K562 (cell line): ENCODE measurements at regions not wholly inside any gene's neighbourhood (a gene's known extent, or its start where the extent isn't known, plus 50 kb on each side); places are given as distances from the start of the nearest gene placed in this dataset.

ENCODE experiments used
- ATAC-seq: fragments of 200-7000 bp; cut with Tn5 transposase; 3 replicates; pipeline ENCODE4 v1.9.1; 2020; ENCODE audit warnings: moderate library complexity
- BruUV-seq: library from RNA; stranded (reverse); fragments of 400-500 nt; replicated peaks from 2 replicates; lab custom pipeline; 2021; lab: Mats Ljungman, UMichigan
- CTCF ChIA-PET: fragments of 300-600 bp; formaldehyde crosslinking; extraction: SDS; loops from one replicate; lab custom pipeline; 2021; ENCODE audit warnings: low intra/inter-chr PET ratio; lab: Yijun Ruan, JAX
- POLR2A ChIA-PET: fragments of 300-600, 350-650 bp; sonication (Branson Sonifier 250); formaldehyde crosslinking; extraction: SDS; loops from one replicate; lab custom pipeline; 2021; ENCODE audit warnings: antibody characterized with exemption, inconsistent platforms; lab: Yijun Ruan, JAX
- DNase-seq, 4 experiments: peaks; one replicate each; pipeline versions ENCODE4 v3.0.0 to v3.0.0-alpha.2; 2011 to 2018; ENCODE audit warnings: low spot score in 3 of 4, mixed read lengths in 3 of 4; ENCODE audit errors: extremely low read depth in 1 of 4
- FAIRE-seq: peaks from 2 replicates; lab custom pipeline; 2011; peaks lifted over from hg19 to GRCh38; lab: Jason Lieb, UNC
- H2AFZ ChIP-seq: 2 replicates; pipeline ENCODE4 v1.6.0; 2011; ENCODE audit warnings: low read depth, low read length, control low read depth, inconsistent platforms
- H3K27ac ChIP-seq: fragments of 200-600 bp; 3 replicates; pipeline ENCODE4 v1.8.0; 2011; ENCODE audit warnings: low read depth, mild to moderate bottlenecking, control low read depth, inconsistent platforms, low read length, moderate library complexity, mixed read lengths; ENCODE audit errors: extremely low read depth
- H3K27me3 ChIP-seq, 2 experiments: fragments of 300-600 bp in 1 of 2; 2 replicates in 1 of 2; 3 replicates in 1 of 2; pipeline versions ENCODE4 v1.6.0 to v1.8.0; 2011; ENCODE audit warnings: inconsistent platforms in 2 of 2, low read length in 2 of 2, mild to moderate bottlenecking in 1 of 2, mixed read lengths in 1 of 2, moderate library complexity in 1 of 2; ENCODE audit not compliant: control insufficient read depth in 2 of 2, insufficient read depth in 2 of 2
- H3K36me3 ChIP-seq: fragments of 300-600 bp; 3 replicates; pipeline ENCODE4 v1.8.0; 2011; ENCODE audit warnings: mild to moderate bottlenecking, low read length, inconsistent platforms; ENCODE audit not compliant: control insufficient read depth, insufficient read depth
- H3K4me1 ChIP-seq, 2 experiments: fragments of 200-600 bp in 1 of 2; replicated peaks in 1 of 2; 2 replicates in 1 of 2; 3 replicates in 1 of 2; pipeline versions ENCODE4 v1.5.1 to v1.8.0; 2011; ENCODE audit warnings: inconsistent platforms in 2 of 2, low read length in 2 of 2, mild to moderate bottlenecking in 1 of 2, mixed read lengths in 1 of 2, moderate library complexity in 1 of 2; ENCODE audit not compliant: control insufficient read depth in 2 of 2, insufficient read depth in 2 of 2
- H3K4me2 ChIP-seq: 2 replicates; pipeline ENCODE4 v1.6.1; 2011; ENCODE audit warnings: low read length, control low read depth, inconsistent platforms, mixed read lengths; ENCODE audit not compliant: insufficient read depth
- H3K4me3 ChIP-seq: fragments of 200-600 bp; sonication (generic), shearing (Covaris generic); 2 replicates; pipeline ENCODE4 v1.5.1; 2016; ENCODE audit warnings: control low read depth, inconsistent platforms
- H3K79me2 ChIP-seq: fragments of 200-600 bp; 3 replicates; pipeline ENCODE4 v1.8.0; 2011; ENCODE audit warnings: low read length, inconsistent platforms; ENCODE audit not compliant: control insufficient read depth, insufficient read depth
- H3K9ac ChIP-seq, 2 experiments: 2 replicates each; pipeline versions ENCODE4 v1.6.0 to v1.6.1; 2011; ENCODE audit warnings: low read depth in 2 of 2, low read length in 2 of 2, control low read depth in 1 of 2, inconsistent platforms in 1 of 2, mild to moderate bottlenecking in 1 of 2, mixed read lengths in 1 of 2; ENCODE audit not compliant: insufficient read depth in 1 of 2
- H3K9me1 ChIP-seq: one replicate; pipeline ENCODE4 v1.6.0; 2011; ENCODE audit warnings: inconsistent platforms, mild to moderate bottlenecking, low read length, moderate library complexity; ENCODE audit not compliant: control insufficient read depth, insufficient read depth
- H3K9me3 ChIP-seq: replicated peaks from 2 replicates; pipeline ENCODE4 v1.5.1; 2011; ENCODE audit warnings: low read depth, low read length, inconsistent platforms; ENCODE audit not compliant: control insufficient read depth, insufficient read depth
- H4K20me1 ChIP-seq: replicated peaks from 2 replicates; pipeline ENCODE4 v1.6.1; 2011; ENCODE audit warnings: low read length, inconsistent platforms, mixed read lengths; ENCODE audit not compliant: control insufficient read depth, insufficient read depth
- FOXK1 ChIP-seq: sonication (generic); formaldehyde crosslinking; IDR thresholded peaks from 2 replicates; pipeline ENCODE4 v1.8.0; 2022; ENCODE audit warnings: missing genetic modification reagents, mild to moderate bottlenecking, borderline replicate concordance
- MLLT1 ChIP-seq, 2 experiments: fragments of 450-650 bp; IDR thresholded peaks; 2 replicates each; pipeline ENCODE4 v1.6.1; 2016
- RCOR1 ChIP-seq, 2 experiments: IDR thresholded peaks; 2 replicates each; pipeline ENCODE4 v1.6.1; 2012; ENCODE audit warnings: low read depth in 2 of 2, low read length in 2 of 2, borderline replicate concordance in 1 of 2, improper control_type of control experiment in 1 of 2
- YBX1 ChIP-seq: fragments of 450-650 bp; IDR thresholded peaks from 2 replicates; pipeline ENCODE4 v1.7.1; 2016; ENCODE audit warnings: mild to moderate bottlenecking
- ZNF217 ChIP-seq: sonication (generic); formaldehyde crosslinking; IDR thresholded peaks from 2 replicates; pipeline ENCODE4 v1.8.0; 2022; ENCODE audit warnings: mild to moderate bottlenecking, missing genetic modification reagents
- ZNF57 ChIP-seq: fragments of 450-650 bp; formaldehyde crosslinking; IDR thresholded peaks from 2 replicates; pipeline ENCODE4 v1.4.0; 2020; ENCODE audit warnings: mild to moderate bottlenecking, moderate library complexity
- ZNF76 ChIP-seq: fragments of 250-450 bp; sonication (Bioruptor Pico); IDR thresholded peaks from 2 replicates; pipeline ENCODE4 v1.4.0; 2020; ENCODE audit warnings: mild to moderate bottlenecking, moderate library complexity, borderline replicate concordance
- WGBS: fragments of 100-300 bp; shearing (Covaris generic); methylation state at CpG from one replicate; pipeline ENCODE4 v1.1.6; 2016; ENCODE audit warnings: low coverage, mixed read lengths; ENCODE audit not compliant: insufficient coverage; ENCODE audit errors: missing lambda C conversion rate; 5-methylcytosine and 5-hydroxymethylcytosine counted together
- in situ Hi-C: fragments of 300-500 bp; cut with MboI; formaldehyde crosslinking; loops from 4 replicates; pipeline ENCODE4 v1.15.0; 2018; ENCODE audit warnings: inconsistent platforms, mixed read lengths
- intact Hi-C: fragments of 100-400 bp; cut with micrococcal nuclease; formaldehyde crosslinking; loops from 2 replicates; pipeline ENCODE4 v1.14.2; 2022
- TF ChIP-seq, protein P1 (sequence below): sonication (generic); formaldehyde crosslinking; IDR thresholded peaks from 2 replicates; pipeline ENCODE4 v1.9.0; 2022; ENCODE audit warnings: mild to moderate bottlenecking, missing genetic modification reagents

DNA sequence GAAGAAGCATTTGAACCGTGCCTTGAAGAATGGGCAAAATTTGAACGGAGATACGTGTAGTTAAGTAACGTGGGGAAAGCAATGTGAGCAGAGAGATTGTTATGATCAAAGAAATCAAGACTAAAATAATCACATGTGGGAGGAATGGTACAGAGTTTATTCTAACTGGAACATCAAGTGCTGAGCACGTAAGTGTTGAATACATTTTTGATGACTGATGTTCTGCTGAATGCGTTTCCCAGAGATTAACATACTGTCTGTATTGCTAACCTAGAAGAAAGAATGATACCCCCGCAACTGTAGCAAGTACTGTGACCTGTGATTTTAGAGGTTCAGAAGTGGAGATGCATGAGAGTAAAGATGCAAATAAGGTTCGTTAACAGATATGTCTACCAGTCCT is 146.9 kb upstream of the EPHA7 start:
- H3K9ac ChIP-seq, result no peak overlapping the region
- no peaks in the 10 kb centered on the region for H4K20me1 ChIP-seq
- no peaks in the 10 kb centered on the region for H3K79me2 ChIP-seq
- intact Hi-C loops, result no loop called here
- no peaks in the 10 kb centered on the region for H3K4me1 ChIP-seq
- DNase-seq, result no peak
- H3K9me3 ChIP-seq, result no peaks in the 10 kb centered on the region
- H3K27ac ChIP-seq, result no peak overlapping the region
- H3K36me3 ChIP-seq, result no peaks in the 10 kb centered on the region
- BruUV-seq, result no TSS peak
- H3K9me1 ChIP-seq, result no peaks in the 10 kb centered on the region
- ChIA-PET POLR2A (no interaction called here), CTCF (no interaction called here)
- in situ Hi-C loops, result no loop called here
- no peak for TF ChIP-seq MLLT1 (IDR thresholded peaks at IDR 0.05)
- TF ChIP-seq FOXK1, result no peak
- TF ChIP-seq ZNF57 (CRISPR knock-in tag), result no peak
- TF ChIP-seq YBX1, result no peak
- TF ChIP-seq RCOR1 (IDR thresholded peaks at IDR 0.05; ENCODE audit: borderline replicate concordance in 1 of 2, low read depth in 2 of 2, low read length in 2 of 2), result no peak
- no peak for TF ChIP-seq ZNF217 (CRISPR knock-in tag)
- no peak for TF ChIP-seq ZNF76 (CRISPR knock-in tag)
- TF ChIP-seq, protein P1, sequence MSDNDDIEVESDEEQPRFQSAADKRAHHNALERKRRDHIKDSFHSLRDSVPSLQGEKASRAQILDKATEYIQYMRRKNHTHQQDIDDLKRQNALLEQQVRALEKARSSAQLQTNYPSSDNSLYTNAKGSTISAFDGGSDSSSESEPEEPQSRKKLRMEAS (CRISPR knock-in tag), result no peak
- TF ChIP-seq, all 486 proteins: peak for 0
- Histone ChIP-seq H3K4me3 (no peak overlapping the region), H3K4me2 (no peak overlapping the region), H2AFZ (no peak overlapping the region), H3K27me3 (no peaks in the 10 kb centered on the region)
- FAIRE-seq (no peak), ATAC-seq (no peak)
- under 1% methylated on average over 8 of the region's 8 CpGs for WGBS
